ENCODE measurements at regions not wholly inside any gene's neighbourhood (a gene's known extent, or its start where the extent isn't known, plus 50 kb on each side); places are given as distances from the start of the nearest gene placed in this dataset.

- Mint-ChIP-seq H3K9me3 (no peaks in the 10 kb centered on the region), H3K4me1 (peaks cover 13% of the 10 kb centered on the region), H3K36me3 (ENCODE audit: low read depth) (peaks cover 5% of the 10 kb centered on the region; the same call in 2 of the 3 replicates), H3K27me3 (ENCODE audit: insufficient read depth, low read depth, poor library complexity) (peaks cover 4% of the 10 kb centered on the region), H3K27ac (no peak overlapping the region), H3K4me3 (no peak overlapping the region)
- no peak overlapping the region for H3K4me2 ChIP-seq
- no peak overlapping the region for H3K27ac ChIP-seq (ENCODE audit: low read depth)
- H3K4me1 ChIP-seq (ENCODE audit: insufficient read depth), result peaks cover 8% of the 10 kb centered on the region
- TF ChIP-seq POLR2AphosphoS5 (IDR thresholded peaks at IDR 0.05; ENCODE audit: low read depth) (no peak), ZNF114 (CRISPR knock-in tag; IDR thresholded peaks at IDR 0.05) (no peak), JUNB (IDR thresholded peaks at IDR 0.05; ENCODE audit: unreplicated experiment) (no peak), EZH2 (IDR thresholded peaks at IDR 0.05; ENCODE audit: low read depth, unreplicated experiment) (no peak)
- TF ChIP-seq, protein P1, sequence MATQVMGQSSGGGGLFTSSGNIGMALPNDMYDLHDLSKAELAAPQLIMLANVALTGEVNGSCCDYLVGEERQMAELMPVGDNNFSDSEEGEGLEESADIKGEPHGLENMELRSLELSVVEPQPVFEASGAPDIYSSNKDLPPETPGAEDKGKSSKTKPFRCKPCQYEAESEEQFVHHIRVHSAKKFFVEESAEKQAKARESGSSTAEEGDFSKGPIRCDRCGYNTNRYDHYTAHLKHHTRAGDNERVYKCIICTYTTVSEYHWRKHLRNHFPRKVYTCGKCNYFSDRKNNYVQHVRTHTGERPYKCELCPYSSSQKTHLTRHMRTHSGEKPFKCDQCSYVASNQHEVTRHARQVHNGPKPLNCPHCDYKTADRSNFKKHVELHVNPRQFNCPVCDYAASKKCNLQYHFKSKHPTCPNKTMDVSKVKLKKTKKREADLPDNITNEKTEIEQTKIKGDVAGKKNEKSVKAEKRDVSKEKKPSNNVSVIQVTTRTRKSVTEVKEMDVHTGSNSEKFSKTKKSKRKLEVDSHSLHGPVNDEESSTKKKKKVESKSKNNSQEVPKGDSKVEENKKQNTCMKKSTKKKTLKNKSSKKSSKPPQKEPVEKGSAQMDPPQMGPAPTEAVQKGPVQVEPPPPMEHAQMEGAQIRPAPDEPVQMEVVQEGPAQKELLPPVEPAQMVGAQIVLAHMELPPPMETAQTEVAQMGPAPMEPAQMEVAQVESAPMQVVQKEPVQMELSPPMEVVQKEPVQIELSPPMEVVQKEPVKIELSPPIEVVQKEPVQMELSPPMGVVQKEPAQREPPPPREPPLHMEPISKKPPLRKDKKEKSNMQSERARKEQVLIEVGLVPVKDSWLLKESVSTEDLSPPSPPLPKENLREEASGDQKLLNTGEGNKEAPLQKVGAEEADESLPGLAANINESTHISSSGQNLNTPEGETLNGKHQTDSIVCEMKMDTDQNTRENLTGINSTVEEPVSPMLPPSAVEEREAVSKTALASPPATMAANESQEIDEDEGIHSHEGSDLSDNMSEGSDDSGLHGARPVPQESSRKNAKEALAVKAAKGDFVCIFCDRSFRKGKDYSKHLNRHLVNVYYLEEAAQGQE (IDR thresholded peaks at IDR 0.05; ENCODE audit: unreplicated experiment), result no peak
- no peaks in the 10 kb centered on the region; the same call in 1 of the 2 replicates for H3K36me3 ChIP-seq (ENCODE audit: insufficient read depth)
- DNase-seq (ENCODE audit: low spot score) (no peak), ATAC-seq (no peak)
- H3K4me3 ChIP-seq, result no peak overlapping the region
- no peaks in the 10 kb centered on the region for H4K20me1 ChIP-seq (replicated peaks; ENCODE audit: insufficient read depth)
- H3F3A ChIP-seq (replicated peaks; ENCODE audit: low read depth), result 0 out of 2 replicates have a peak, but pooled peaks cover 2% of the 10 kb centered on the region
- no peaks in the 10 kb centered on the region for H3K27me3 ChIP-seq (ENCODE audit: insufficient read depth)
- H2AFZ ChIP-seq, result no peak overlapping the region
- no peaks in the 10 kb centered on the region for H3K79me2 ChIP-seq (replicated peaks; ENCODE audit: insufficient read depth)
- no peaks in the 10 kb centered on the region for H3K9me2 ChIP-seq (ENCODE audit: insufficient read depth)
Measured at GRCh38 chr5:142411103-142411502, 86.3 kb upstream of the SPRY4 start.

DNA sequence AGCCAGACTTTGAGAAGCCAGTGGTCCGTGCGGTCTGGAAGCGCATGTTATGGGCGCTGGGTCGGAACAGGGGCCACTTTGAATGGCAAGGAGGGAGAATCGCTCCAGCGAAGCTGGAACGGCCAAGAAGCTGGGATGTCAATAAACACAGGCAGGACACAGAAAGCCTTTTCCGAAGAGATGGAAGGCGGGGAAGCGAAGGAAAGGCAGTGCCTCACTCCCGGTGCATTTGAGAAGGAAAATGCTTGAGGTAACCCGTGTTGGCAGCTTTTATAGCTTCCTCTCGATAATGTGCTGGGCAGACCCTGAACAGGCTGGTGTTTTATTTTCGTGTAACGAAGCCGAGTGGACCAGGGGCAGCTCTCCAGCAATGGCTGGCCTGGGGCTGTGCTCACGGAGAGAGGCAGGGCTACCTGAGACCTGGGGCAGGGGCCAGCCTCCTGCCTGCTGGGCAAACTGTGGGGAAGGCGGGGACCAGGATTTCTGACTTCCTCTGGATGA, 84.2 kb upstream of the SPRY4 start:
- Mint-ChIP-seq H3K36me3 (ENCODE audit: low read depth) (peaks cover 5% of the 10 kb centered on the region; the same call in 2 of the 3 replicates), H3K27me3 (ENCODE audit: insufficient read depth, low read depth, poor library complexity) (peaks cover 7% of the 10 kb centered on the region)
- H3K27ac ChIP-seq (ENCODE audit: low read depth), result no peak overlapping the region; the same call in 1 of the 2 replicates

More for the DNA sequence above, 84.2 kb upstream of the SPRY4 start:
- Histone ChIP-seq H3F3A (replicated peaks; ENCODE audit: low read depth) (0 out of 2 replicates have a peak, but pooled peaks cover 2% of the 10 kb centered on the region), H3K4me1 (ENCODE audit: insufficient read depth) (peaks cover 19% of the 10 kb centered on the region), H3K27me3 (ENCODE audit: insufficient read depth) (no peaks in the 10 kb centered on the region), H2AFZ (peak overlapping the region; percentile 88), H3K36me3 (ENCODE audit: insufficient read depth) (no peaks in the 10 kb centered on the region; the same call in 1 of the 2 replicates), H3K79me2 (replicated peaks; ENCODE audit: insufficient read depth) (no peaks in the 10 kb centered on the region), H3K9me2 (ENCODE audit: insufficient read depth) (no peaks in the 10 kb centered on the region), H3K4me2 (no peak overlapping the region), H3K4me3 (no peak overlapping the region), H4K20me1 (replicated peaks; ENCODE audit: insufficient read depth) (no peaks in the 10 kb centered on the region)
- Mint-ChIP-seq H3K27ac (no peak overlapping the region), H3K4me3 (no peak overlapping the region), H3K9me3 (no peaks in the 10 kb centered on the region), H3K4me1 (peaks cover 25% of the 10 kb centered on the region)
- ATAC-seq, result peak; percentile 46; the same call in 2 of the 3 replicates
- no peak for DNase-seq (ENCODE audit: low spot score)
- TF ChIP-seq STAT1 (IDR thresholded peaks at IDR 0.05; ENCODE audit: unreplicated experiment), result no peak
- TF ChIP-seq ZNF114 (CRISPR knock-in tag; IDR thresholded peaks at IDR 0.05), result no peak
- no peak for TF ChIP-seq CREB1 (CRISPR knock-in tag; IDR thresholded peaks at IDR 0.05; ENCODE audit: low read depth)
- TF ChIP-seq JUNB (IDR thresholded peaks at IDR 0.05; ENCODE audit: unreplicated experiment), result no peak
- TF ChIP-seq EZH2phosphoT487 (IDR thresholded peaks at IDR 0.05; ENCODE audit: unreplicated experiment), result no peak
- TF ChIP-seq, protein P1 (IDR thresholded peaks at IDR 0.05; ENCODE audit: unreplicated experiment), result no peak
- TF ChIP-seq ETS1 (IDR thresholded peaks at IDR 0.05), result no peak
- no peak for TF ChIP-seq NANOG (IDR thresholded peaks at IDR 0.05; ENCODE audit: borderline replicate concordance)
- no peak for TF ChIP-seq ZNF331 (CRISPR knock-in tag; IDR thresholded peaks at IDR 0.05; ENCODE audit: low read depth)
